ENCODE measurements at regions not wholly inside any gene's neighbourhood (a gene's known extent, or its start where the extent isn't known, plus 50 kb on each side); places are given as distances from the start of the nearest gene placed in this dataset.

DNA sequence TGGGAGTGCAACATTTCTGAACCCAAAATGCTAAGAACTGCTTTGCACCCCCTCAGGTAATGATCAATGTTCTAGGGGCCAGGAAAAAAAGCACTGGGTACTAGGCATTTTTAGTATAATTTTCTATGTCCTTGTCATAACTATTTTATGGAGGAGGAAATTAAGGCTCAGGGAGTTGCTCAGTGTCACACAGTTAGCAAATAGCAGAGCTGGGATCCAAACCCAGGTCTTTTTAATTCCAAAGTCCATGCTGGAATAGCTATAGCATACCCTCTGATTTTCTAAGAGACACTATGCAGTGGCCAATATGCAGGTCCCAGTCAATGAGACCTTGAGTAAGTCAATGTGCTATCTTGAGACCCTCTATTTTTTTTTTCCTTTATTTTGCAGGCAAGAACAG, 394.5 kb upstream of the USP24 start:
- TF ChIP-seq, protein P1, sequence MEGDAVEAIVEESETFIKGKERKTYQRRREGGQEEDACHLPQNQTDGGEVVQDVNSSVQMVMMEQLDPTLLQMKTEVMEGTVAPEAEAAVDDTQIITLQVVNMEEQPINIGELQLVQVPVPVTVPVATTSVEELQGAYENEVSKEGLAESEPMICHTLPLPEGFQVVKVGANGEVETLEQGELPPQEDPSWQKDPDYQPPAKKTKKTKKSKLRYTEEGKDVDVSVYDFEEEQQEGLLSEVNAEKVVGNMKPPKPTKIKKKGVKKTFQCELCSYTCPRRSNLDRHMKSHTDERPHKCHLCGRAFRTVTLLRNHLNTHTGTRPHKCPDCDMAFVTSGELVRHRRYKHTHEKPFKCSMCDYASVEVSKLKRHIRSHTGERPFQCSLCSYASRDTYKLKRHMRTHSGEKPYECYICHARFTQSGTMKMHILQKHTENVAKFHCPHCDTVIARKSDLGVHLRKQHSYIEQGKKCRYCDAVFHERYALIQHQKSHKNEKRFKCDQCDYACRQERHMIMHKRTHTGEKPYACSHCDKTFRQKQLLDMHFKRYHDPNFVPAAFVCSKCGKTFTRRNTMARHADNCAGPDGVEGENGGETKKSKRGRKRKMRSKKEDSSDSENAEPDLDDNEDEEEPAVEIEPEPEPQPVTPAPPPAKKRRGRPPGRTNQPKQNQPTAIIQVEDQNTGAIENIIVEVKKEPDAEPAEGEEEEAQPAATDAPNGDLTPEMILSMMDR (IDR thresholded peaks at IDR 0.05): no peak
- TF ChIP-seq POLR2A (IDR thresholded peaks at IDR 0.05): no peak
- TF ChIP-seq EP300 (IDR thresholded peaks at IDR 0.05): no peak
- TF ChIP-seq POLR2AphosphoS5 (IDR thresholded peaks at IDR 0.05): no peak

All from suprapubic skin (tissue), 4 donors.